Endodermal cell (in vitro differentiated cells): ENCODE measurements at regions not wholly inside any gene's neighbourhood (a gene's known extent, or its start where the extent isn't known, plus 50 kb on each side); places are given as distances from the start of the nearest gene placed in this dataset.

Experiments
- DNase-seq: peaks from one replicate; pipeline ENCODE4 v3.0.0-alpha.2; 2017
- H3K27ac ChIP-seq: 2 replicates; pipeline ENCODE4 v1.5.1; 2013; ENCODE audit warnings: mild to moderate bottlenecking, low read depth, low read length, moderate library complexity
- H3K27me3 ChIP-seq: 2 replicates; pipeline ENCODE4 v1.6.1; 2013; ENCODE audit warnings: mild to moderate bottlenecking, low read length, moderate library complexity; ENCODE audit not compliant: insufficient read depth, control insufficient read depth, poor library complexity, severe bottlenecking
- H3K36me3 ChIP-seq: 2 replicates; pipeline ENCODE4 v1.7.0; 2013; ENCODE audit warnings: mild to moderate bottlenecking, low read length, moderate library complexity; ENCODE audit not compliant: control insufficient read depth, insufficient read depth
- H3K4me1 ChIP-seq: one replicate; pipeline ENCODE4 v1.7.0; 2013; ENCODE audit warnings: low read length; ENCODE audit not compliant: control insufficient read depth, insufficient read depth
- H3K4me3 ChIP-seq: 2 replicates; pipeline ENCODE4 v1.5.1; 2013; ENCODE audit warnings: mild to moderate bottlenecking, low read length, moderate library complexity
- H3K9ac ChIP-seq: 2 replicates; pipeline ENCODE4 v1.6.1; 2013; ENCODE audit warnings: mild to moderate bottlenecking, low read length, moderate library complexity; ENCODE audit not compliant: poor library complexity, severe bottlenecking; ENCODE audit errors: extremely low read depth
- H3K9me3 ChIP-seq: 2 replicates; pipeline ENCODE4 v1.6.1; 2013; ENCODE audit warnings: mild to moderate bottlenecking, low read length, moderate library complexity; ENCODE audit not compliant: control insufficient read depth
- H3K27ac Mint-ChIP-seq: 2 replicates; pipeline ENCODE4 v1.8.0; 2020; ENCODE audit warnings: mixed read lengths
- H3K27me3 Mint-ChIP-seq: 2 replicates; pipeline ENCODE4 v1.8.0; 2021; ENCODE audit warnings: mild to moderate bottlenecking, mixed read lengths; ENCODE audit not compliant: insufficient read depth
- H3K36me3 Mint-ChIP-seq: 2 replicates; pipeline ENCODE4 v1.8.0; 2020; ENCODE audit warnings: low read depth, mixed read lengths
- H3K4me1 Mint-ChIP-seq: 2 replicates; pipeline ENCODE4 v1.8.0; 2020; ENCODE audit warnings: mixed read lengths
- H3K4me3 Mint-ChIP-seq: 2 replicates; pipeline ENCODE4 v1.8.0; 2020; ENCODE audit warnings: mild to moderate bottlenecking, moderate library complexity, mixed read lengths
- H3K9me3 Mint-ChIP-seq: 2 replicates; pipeline ENCODE4 v1.8.0; 2020; ENCODE audit warnings: mild to moderate bottlenecking, mixed read lengths
- WGBS, 2 experiments: methylation state at CpG; one replicate each; pipeline versions ENCODE4 v1.1.5 to v1.1.7; 2013; ENCODE audit warnings: missing lambda C conversion rate in 2 of 2, mixed read lengths in 1 of 2; ENCODE audit not compliant: insufficient coverage in 1 of 2, insufficient read length in 1 of 2; 5-methylcytosine and 5-hydroxymethylcytosine counted together
- TF ChIP-seq, protein P1 (sequence below): fragments of 200-600 bp; sonication (generic); conservative IDR thresholded peaks from 2 replicates; pipeline ENCODE4 v1.5.0; 2021; ENCODE audit warnings: antibody characterized with exemption, mild to moderate bottlenecking

DNA sequence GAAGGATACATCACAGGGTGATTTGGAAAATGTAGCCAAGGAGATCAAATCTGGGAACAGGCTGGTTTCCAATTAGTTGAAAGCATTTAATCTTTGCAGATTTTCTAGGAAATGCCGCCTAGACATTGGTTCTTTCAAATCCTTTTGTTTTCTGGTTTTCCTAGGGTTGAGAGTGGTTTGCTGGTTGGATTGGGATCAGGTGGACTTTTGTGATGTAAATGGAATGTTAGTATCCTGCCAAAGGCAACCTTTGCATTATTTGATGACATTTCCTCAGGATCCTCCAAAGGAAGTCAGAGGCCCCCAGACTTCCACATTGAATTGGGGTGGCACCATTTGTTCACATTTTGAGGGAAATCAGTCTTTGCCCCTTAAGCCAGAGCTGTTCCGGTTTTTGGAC lies 245.5 kb upstream of the RPS23 start:
- 89% methylated on average over 2 of the region's 2 CpGs; no CpG with 5 or more reads in 1 of the 2 experiments for WGBS, 2 experiments
- H3K36me3 Mint-ChIP-seq, result peaks cover 2% of the 10 kb centered on the region
- H3K9me3 ChIP-seq, result no peaks in the 10 kb centered on the region
- DNase-seq, result no peak
- no peaks in the 10 kb centered on the region for H3K27me3 Mint-ChIP-seq
- no peak overlapping the region for H3K4me3 ChIP-seq
- H3K27me3 ChIP-seq, result no peaks in the 10 kb centered on the region
- H3K36me3 ChIP-seq, result no peaks in the 10 kb centered on the region
- H3K9ac ChIP-seq, result no peak overlapping the region
- no peak overlapping the region for H3K27ac Mint-ChIP-seq
- peaks cover 4% of the 10 kb centered on the region for H3K9me3 Mint-ChIP-seq
- no peak overlapping the region for H3K4me3 Mint-ChIP-seq
- no peaks in the 10 kb centered on the region for H3K4me1 Mint-ChIP-seq
- H3K4me1 ChIP-seq, result peaks cover 3% of the 10 kb centered on the region
- TF ChIP-seq, protein P1, sequence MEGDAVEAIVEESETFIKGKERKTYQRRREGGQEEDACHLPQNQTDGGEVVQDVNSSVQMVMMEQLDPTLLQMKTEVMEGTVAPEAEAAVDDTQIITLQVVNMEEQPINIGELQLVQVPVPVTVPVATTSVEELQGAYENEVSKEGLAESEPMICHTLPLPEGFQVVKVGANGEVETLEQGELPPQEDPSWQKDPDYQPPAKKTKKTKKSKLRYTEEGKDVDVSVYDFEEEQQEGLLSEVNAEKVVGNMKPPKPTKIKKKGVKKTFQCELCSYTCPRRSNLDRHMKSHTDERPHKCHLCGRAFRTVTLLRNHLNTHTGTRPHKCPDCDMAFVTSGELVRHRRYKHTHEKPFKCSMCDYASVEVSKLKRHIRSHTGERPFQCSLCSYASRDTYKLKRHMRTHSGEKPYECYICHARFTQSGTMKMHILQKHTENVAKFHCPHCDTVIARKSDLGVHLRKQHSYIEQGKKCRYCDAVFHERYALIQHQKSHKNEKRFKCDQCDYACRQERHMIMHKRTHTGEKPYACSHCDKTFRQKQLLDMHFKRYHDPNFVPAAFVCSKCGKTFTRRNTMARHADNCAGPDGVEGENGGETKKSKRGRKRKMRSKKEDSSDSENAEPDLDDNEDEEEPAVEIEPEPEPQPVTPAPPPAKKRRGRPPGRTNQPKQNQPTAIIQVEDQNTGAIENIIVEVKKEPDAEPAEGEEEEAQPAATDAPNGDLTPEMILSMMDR, result no peak
- no peak overlapping the region for H3K27ac ChIP-seq

DNA sequence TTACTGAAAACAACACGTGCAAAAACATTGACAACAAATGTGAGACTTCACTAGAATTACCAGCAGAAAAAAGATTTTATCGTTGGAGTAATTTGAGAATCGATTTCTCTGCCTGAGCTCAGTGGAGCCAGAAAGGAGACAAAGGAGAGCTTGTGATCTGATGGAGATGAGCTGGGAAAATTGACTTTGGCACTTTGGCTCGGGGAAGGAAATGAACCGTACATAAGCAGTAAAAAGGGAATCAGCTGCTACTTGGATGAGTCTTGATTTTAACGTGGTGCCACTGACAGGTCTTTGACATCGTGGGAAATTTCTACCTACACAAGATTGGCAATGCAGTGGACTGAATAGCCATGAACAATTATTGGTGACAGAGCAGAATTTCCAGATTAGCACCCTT lies 244.7 kb upstream of the RPS23 start:
- Mint-ChIP-seq H3K36me3 (no peaks in the 10 kb centered on the region), H3K4me3 (no peak overlapping the region), H3K9me3 (no peaks in the 10 kb centered on the region), H3K27ac (no peak overlapping the region), H3K4me1 (no peaks in the 10 kb centered on the region), H3K27me3 (no peaks in the 10 kb centered on the region)
- Histone ChIP-seq H3K9me3 (no peaks in the 10 kb centered on the region), H3K27me3 (no peaks in the 10 kb centered on the region), H3K4me1 (peaks cover 3% of the 10 kb centered on the region), H3K36me3 (no peaks in the 10 kb centered on the region), H3K4me3 (no peak overlapping the region), H3K27ac (no peak overlapping the region), H3K9ac (no peak overlapping the region)
- 89 to 91% methylated on average over 7 of the region's 7 CpGs for WGBS, 2 experiments
- DNase-seq, result no peak
- TF ChIP-seq, protein P1, result no peak

GRCh38 chr5:82521431-82522051 lies 243.4 kb upstream of the RPS23 start:
- H3K9me3 ChIP-seq, result no peaks in the 10 kb centered on the region
- H3K4me1 ChIP-seq, result peaks cover 3% of the 10 kb centered on the region
- DNase-seq, result no peak
- Mint-ChIP-seq H3K27me3 (no peaks in the 10 kb centered on the region), H3K4me1 (peaks cover 4% of the 10 kb centered on the region), H3K9me3 (no peaks in the 10 kb centered on the region), H3K27ac (no peak overlapping the region), H3K36me3 (no peaks in the 10 kb centered on the region), H3K4me3 (no peak overlapping the region)
- H3K27me3 ChIP-seq, result no peaks in the 10 kb centered on the region
- WGBS, 2 experiments, result 80 to 92% methylated on average over 1 to 4 of the region's 4 CpGs
- no peak overlapping the region for H3K4me3 ChIP-seq
- H3K27ac ChIP-seq, result no peak overlapping the region
- H3K36me3 ChIP-seq, result no peaks in the 10 kb centered on the region
- no peak overlapping the region for H3K9ac ChIP-seq
- TF ChIP-seq, protein P1, result no peak
